GM23338 (cell line): ENCODE measurements at regions not wholly inside any gene's neighbourhood (a gene's known extent, or its start where the extent isn't known, plus 50 kb on each side); places are given as distances from the start of the nearest gene placed in this dataset.

ENCODE experiments used
- CREB1 ChIP-seq: fragments of 250-450 bp; sonication (Bioruptor Pico); IDR thresholded peaks from 2 replicates; pipeline ENCODE4 v1.5.0; 2020; ENCODE audit warnings: low read depth, mild to moderate bottlenecking, moderate library complexity
- EZH2 ChIP-seq: fragments of 200-600 bp; sonication (generic); IDR thresholded peaks from one replicate; pipeline ENCODE4 v1.8.0; 2017; ENCODE audit warnings: antibody characterized with exemption, mild to moderate bottlenecking, low read depth; ENCODE audit not compliant: unreplicated experiment
- EZH2phosphoT487 ChIP-seq: fragments of 200-600 bp; sonication (generic); IDR thresholded peaks from one replicate; pipeline ENCODE4 v1.8.1; 2018; ENCODE audit warnings: antibody characterized with exemption; ENCODE audit not compliant: unreplicated experiment
- JUNB ChIP-seq: IDR thresholded peaks from one replicate; pipeline ENCODE4 v1.6.1; 2016; ENCODE audit warnings: antibody characterized with exemption; ENCODE audit not compliant: unreplicated experiment
- NANOG ChIP-seq: IDR thresholded peaks from 2 replicates; pipeline ENCODE4 v1.6.1; 2016; ENCODE audit warnings: antibody characterized with exemption, borderline replicate concordance
- POLR2AphosphoS5 ChIP-seq: IDR thresholded peaks from 2 replicates; pipeline ENCODE4 v1.6.1; 2016; ENCODE audit warnings: antibody characterized with exemption, low read depth
- STAT1 ChIP-seq: IDR thresholded peaks from one replicate; pipeline ENCODE4 v1.6.1; 2016; ENCODE audit warnings: antibody characterized with exemption; ENCODE audit not compliant: unreplicated experiment
- ZNF114 ChIP-seq: fragments of 250-450 bp; sonication (Bioruptor Pico); IDR thresholded peaks from 2 replicates; pipeline ENCODE4 v1.5.0; 2020; ENCODE audit warnings: mild to moderate bottlenecking, moderate library complexity
- ZNF331 ChIP-seq: fragments of 250-450 bp; sonication (Bioruptor Pico); IDR thresholded peaks from 2 replicates; pipeline ENCODE4 v1.5.0; 2020; ENCODE audit warnings: low read depth, mild to moderate bottlenecking, moderate library complexity
- TF ChIP-seq, protein P1 (sequence below), 2 experiments: fragments of 200-600 bp in 1 of 2; sonication (generic) in 1 of 2; conservative IDR thresholded peaks; 2 replicates each; pipeline versions ENCODE4 v1.5.1 to v1.6.1; 2016 to 2017; ENCODE audit warnings: antibody characterized with exemption in 2 of 2, low read depth in 2 of 2, mild to moderate bottlenecking in 2 of 2, moderate library complexity in 1 of 2
- TF ChIP-seq, protein P2 (sequence below): IDR thresholded peaks from 2 replicates; pipeline ENCODE4 v1.6.1; 2016; ENCODE audit warnings: antibody characterized with exemption
- TF ChIP-seq, protein P3 (sequence below): IDR thresholded peaks from one replicate; pipeline ENCODE4 v1.6.1; 2018; ENCODE audit warnings: antibody characterized with exemption; ENCODE audit not compliant: unreplicated experiment
- TF ChIP-seq, protein P4 (sequence below): fragments of 250-450 bp; sonication (Bioruptor Pico); IDR thresholded peaks from 2 replicates; pipeline ENCODE4 v1.5.0; 2020; ENCODE audit warnings: mild to moderate bottlenecking, moderate library complexity

DNA sequence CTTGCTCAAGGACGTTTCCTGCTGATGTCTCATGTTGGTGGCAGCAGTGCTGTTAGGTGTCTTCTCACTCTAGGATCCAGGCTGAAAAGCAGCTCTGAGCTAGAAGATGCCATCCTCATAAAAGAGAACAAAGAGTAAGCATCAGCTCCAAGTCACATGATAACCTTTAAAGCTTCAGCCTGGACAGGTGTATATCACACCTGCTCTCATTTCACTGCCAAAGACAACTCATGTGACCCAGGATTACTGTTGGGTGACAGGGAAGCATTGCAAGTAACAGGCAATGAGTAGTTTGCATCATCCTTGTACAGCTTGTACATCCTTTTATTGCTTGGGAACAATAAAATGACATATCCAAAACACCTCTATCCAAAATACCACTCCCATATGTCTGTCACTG, 423.4 kb upstream of the DPP6 start:
- TF ChIP-seq, protein P1, sequence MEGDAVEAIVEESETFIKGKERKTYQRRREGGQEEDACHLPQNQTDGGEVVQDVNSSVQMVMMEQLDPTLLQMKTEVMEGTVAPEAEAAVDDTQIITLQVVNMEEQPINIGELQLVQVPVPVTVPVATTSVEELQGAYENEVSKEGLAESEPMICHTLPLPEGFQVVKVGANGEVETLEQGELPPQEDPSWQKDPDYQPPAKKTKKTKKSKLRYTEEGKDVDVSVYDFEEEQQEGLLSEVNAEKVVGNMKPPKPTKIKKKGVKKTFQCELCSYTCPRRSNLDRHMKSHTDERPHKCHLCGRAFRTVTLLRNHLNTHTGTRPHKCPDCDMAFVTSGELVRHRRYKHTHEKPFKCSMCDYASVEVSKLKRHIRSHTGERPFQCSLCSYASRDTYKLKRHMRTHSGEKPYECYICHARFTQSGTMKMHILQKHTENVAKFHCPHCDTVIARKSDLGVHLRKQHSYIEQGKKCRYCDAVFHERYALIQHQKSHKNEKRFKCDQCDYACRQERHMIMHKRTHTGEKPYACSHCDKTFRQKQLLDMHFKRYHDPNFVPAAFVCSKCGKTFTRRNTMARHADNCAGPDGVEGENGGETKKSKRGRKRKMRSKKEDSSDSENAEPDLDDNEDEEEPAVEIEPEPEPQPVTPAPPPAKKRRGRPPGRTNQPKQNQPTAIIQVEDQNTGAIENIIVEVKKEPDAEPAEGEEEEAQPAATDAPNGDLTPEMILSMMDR (conservative IDR thresholded peaks at IDR 0.05; ENCODE audit: low read depth in 2 of 2) = no peak
- TF ChIP-seq EZH2 (no peak), EZH2phosphoT487 (no peak), NANOG (no peak), CREB1 (CRISPR knock-in tag) (no peak), POLR2AphosphoS5 (no peak), JUNB (no peak), ZNF331 (no peak), STAT1 (no peak), ZNF114 (CRISPR knock-in tag) (no peak)
- TF ChIP-seq, protein P2, sequence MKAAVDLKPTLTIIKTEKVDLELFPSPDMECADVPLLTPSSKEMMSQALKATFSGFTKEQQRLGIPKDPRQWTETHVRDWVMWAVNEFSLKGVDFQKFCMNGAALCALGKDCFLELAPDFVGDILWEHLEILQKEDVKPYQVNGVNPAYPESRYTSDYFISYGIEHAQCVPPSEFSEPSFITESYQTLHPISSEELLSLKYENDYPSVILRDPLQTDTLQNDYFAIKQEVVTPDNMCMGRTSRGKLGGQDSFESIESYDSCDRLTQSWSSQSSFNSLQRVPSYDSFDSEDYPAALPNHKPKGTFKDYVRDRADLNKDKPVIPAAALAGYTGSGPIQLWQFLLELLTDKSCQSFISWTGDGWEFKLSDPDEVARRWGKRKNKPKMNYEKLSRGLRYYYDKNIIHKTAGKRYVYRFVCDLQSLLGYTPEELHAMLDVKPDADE = no peak
- TF ChIP-seq, protein P3, sequence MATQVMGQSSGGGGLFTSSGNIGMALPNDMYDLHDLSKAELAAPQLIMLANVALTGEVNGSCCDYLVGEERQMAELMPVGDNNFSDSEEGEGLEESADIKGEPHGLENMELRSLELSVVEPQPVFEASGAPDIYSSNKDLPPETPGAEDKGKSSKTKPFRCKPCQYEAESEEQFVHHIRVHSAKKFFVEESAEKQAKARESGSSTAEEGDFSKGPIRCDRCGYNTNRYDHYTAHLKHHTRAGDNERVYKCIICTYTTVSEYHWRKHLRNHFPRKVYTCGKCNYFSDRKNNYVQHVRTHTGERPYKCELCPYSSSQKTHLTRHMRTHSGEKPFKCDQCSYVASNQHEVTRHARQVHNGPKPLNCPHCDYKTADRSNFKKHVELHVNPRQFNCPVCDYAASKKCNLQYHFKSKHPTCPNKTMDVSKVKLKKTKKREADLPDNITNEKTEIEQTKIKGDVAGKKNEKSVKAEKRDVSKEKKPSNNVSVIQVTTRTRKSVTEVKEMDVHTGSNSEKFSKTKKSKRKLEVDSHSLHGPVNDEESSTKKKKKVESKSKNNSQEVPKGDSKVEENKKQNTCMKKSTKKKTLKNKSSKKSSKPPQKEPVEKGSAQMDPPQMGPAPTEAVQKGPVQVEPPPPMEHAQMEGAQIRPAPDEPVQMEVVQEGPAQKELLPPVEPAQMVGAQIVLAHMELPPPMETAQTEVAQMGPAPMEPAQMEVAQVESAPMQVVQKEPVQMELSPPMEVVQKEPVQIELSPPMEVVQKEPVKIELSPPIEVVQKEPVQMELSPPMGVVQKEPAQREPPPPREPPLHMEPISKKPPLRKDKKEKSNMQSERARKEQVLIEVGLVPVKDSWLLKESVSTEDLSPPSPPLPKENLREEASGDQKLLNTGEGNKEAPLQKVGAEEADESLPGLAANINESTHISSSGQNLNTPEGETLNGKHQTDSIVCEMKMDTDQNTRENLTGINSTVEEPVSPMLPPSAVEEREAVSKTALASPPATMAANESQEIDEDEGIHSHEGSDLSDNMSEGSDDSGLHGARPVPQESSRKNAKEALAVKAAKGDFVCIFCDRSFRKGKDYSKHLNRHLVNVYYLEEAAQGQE = no peak
- TF ChIP-seq, protein P4, sequence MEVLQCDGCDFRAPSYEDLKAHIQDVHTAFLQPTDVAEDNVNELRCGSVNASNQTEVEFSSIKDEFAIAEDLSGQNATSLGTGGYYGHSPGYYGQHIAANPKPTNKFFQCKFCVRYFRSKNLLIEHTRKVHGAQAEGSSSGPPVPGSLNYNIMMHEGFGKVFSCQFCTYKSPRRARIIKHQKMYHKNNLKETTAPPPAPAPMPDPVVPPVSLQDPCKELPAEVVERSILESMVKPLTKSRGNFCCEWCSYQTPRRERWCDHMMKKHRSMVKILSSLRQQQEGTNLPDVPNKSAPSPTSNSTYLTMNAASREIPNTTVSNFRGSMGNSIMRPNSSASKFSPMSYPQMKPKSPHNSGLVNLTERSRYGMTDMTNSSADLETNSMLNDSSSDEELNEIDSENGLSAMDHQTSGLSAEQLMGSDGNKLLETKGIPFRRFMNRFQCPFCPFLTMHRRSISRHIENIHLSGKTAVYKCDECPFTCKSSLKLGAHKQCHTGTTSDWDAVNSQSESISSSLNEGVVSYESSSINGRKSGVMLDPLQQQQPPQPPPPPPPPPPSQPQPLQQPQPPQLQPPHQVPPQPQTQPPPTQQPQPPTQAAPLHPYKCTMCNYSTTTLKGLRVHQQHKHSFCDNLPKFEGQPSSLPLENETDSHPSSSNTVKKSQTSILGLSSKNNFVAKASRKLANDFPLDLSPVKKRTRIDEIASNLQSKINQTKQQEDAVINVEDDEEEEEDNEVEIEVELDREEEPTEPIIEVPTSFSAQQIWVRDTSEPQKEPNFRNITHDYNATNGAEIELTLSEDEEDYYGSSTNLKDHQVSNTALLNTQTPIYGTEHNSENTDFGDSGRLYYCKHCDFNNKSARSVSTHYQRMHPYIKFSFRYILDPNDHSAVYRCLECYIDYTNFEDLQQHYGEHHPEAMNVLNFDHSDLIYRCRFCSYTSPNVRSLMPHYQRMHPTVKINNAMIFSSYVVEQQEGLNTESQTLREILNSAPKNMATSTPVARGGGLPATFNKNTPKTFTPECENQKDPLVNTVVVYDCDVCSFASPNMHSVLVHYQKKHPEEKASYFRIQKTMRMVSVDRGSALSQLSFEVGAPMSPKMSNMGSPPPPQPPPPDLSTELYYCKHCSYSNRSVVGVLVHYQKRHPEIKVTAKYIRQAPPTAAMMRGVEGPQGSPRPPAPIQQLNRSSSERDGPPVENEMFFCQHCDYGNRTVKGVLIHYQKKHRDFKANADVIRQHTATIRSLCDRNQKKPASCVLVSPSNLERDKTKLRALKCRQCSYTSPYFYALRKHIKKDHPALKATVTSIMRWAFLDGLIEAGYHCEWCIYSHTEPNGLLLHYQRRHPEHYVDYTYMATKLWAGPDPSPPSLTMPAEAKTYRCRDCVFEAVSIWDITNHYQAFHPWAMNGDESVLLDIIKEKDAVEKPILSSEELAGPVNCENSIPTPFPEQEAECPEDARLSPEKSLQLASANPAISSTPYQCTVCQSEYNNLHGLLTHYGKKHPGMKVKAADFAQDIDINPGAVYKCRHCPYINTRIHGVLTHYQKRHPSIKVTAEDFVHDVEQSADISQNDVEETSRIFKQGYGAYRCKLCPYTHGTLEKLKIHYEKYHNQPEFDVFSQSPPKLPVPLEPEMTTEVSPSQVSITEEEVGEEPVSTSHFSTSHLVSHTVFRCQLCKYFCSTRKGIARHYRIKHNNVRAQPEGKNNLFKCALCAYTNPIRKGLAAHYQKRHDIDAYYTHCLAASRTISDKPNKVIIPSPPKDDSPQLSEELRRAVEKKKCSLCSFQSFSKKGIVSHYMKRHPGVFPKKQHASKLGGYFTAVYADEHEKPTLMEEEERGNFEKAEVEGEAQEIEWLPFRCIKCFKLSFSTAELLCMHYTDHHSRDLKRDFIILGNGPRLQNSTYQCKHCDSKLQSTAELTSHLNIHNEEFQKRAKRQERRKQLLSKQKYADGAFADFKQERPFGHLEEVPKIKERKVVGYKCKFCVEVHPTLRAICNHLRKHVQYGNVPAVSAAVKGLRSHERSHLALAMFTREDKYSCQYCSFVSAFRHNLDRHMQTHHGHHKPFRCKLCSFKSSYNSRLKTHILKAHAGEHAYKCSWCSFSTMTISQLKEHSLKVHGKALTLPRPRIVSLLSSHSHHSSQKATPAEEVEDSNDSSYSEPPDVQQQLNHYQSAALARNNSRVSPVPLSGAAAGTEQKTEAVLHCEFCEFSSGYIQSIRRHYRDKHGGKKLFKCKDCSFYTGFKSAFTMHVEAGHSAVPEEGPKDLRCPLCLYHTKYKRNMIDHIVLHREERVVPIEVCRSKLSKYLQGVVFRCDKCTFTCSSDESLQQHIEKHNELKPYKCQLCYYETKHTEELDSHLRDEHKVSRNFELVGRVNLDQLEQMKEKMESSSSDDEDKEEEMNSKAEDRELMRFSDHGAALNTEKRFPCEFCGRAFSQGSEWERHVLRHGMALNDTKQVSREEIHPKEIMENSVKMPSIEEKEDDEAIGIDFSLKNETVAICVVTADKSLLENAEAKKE (CRISPR knock-in tag) = no peak
